Keratinocyte (primary cell): ENCODE measurements at regions not wholly inside any gene's neighbourhood (a gene's known extent, or its start where the extent isn't known, plus 50 kb on each side); places are given as distances from the start of the nearest gene placed in this dataset.

ENCODE experiments used
- DNase-seq: peaks from one replicate; pipeline ENCODE4 v3.0.0-alpha.2; 2011; ENCODE audit warnings: low read depth, missing footprints, low spot score
- FAIRE-seq: peaks from 2 replicates; lab custom pipeline; 2011; peaks lifted over from hg19 to GRCh38; lab: Jason Lieb, UNC
- H2AFZ ChIP-seq: 2 replicates; pipeline ENCODE4 v1.6.0; 2012; ENCODE audit warnings: low read length, control low read depth, inconsistent platforms; ENCODE audit not compliant: control insufficient read depth
- H3K27ac ChIP-seq: 2 replicates; pipeline ENCODE4 v1.5.1; 2011; ENCODE audit warnings: low read length; ENCODE audit not compliant: control insufficient read depth, insufficient read depth
- H3K27me3 ChIP-seq: 3 replicates; pipeline ENCODE4 v1.6.0; 2011; ENCODE audit warnings: low read length; ENCODE audit not compliant: control insufficient read depth, insufficient read depth; ENCODE audit errors: extremely low read depth
- H3K36me3 ChIP-seq, 2 experiments: 2 replicates in 1 of 2; 3 replicates in 1 of 2; pipeline ENCODE4 v1.5.1; 2011; ENCODE audit warnings: low read length in 2 of 2, mild to moderate bottlenecking in 1 of 2; ENCODE audit not compliant: control insufficient read depth in 2 of 2, insufficient read depth in 2 of 2; ENCODE audit errors: extremely low read depth in 1 of 2
- H3K4me1 ChIP-seq: 3 replicates; pipeline ENCODE4 v1.5.1; 2011; ENCODE audit warnings: low read length; ENCODE audit not compliant: control insufficient read depth, insufficient read depth; ENCODE audit errors: extremely low read depth
- H3K4me2 ChIP-seq: 3 replicates; pipeline ENCODE4 v1.6.0; 2011; ENCODE audit warnings: low read depth, low read length; ENCODE audit not compliant: control insufficient read depth, insufficient read depth; ENCODE audit errors: extremely low read depth
- H3K4me3 ChIP-seq, 3 experiments: fragments of 200-600 bp in 1 of 3; sonication (generic) in 1 of 3; 2 replicates in 2 of 3; 3 replicates in 1 of 3; pipeline ENCODE4 v1.5.1; 2011 to 2016; ENCODE audit warnings: low read length in 3 of 3, mild to moderate bottlenecking in 3 of 3, control low read depth in 2 of 3, inconsistent platforms in 1 of 3, low read depth in 1 of 3, mixed read lengths in 1 of 3, mixed run types in 1 of 3, moderate library complexity in 1 of 3; ENCODE audit not compliant: control insufficient read depth in 2 of 3, insufficient read depth in 2 of 3; ENCODE audit errors: extremely low read depth in 1 of 3
- H3K79me2 ChIP-seq: 2 replicates; pipeline ENCODE4 v1.6.0; 2012; ENCODE audit warnings: low read length; ENCODE audit not compliant: control insufficient read depth, insufficient read depth
- H3K9ac ChIP-seq: 3 replicates; pipeline ENCODE4 v1.6.0; 2011; ENCODE audit warnings: low read length; ENCODE audit not compliant: control insufficient read depth, insufficient read depth; ENCODE audit errors: extremely low read depth
- H3K9me1 ChIP-seq: 3 replicates; pipeline ENCODE4 v1.6.0; 2011; ENCODE audit warnings: low read length; ENCODE audit not compliant: control insufficient read depth, insufficient read depth; ENCODE audit errors: extremely low read depth
- H3K9me3 ChIP-seq: 2 replicates; pipeline ENCODE4 v1.5.1; 2012; ENCODE audit warnings: low read depth, low read length; ENCODE audit not compliant: control insufficient read depth
- H4K20me1 ChIP-seq: 3 replicates; pipeline ENCODE4 v1.6.0; 2011; ENCODE audit warnings: low read length; ENCODE audit not compliant: control insufficient read depth, insufficient read depth; ENCODE audit errors: extremely low read depth
- CTCF ChIP-seq, 3 experiments: IDR thresholded peaks in 1 of 3; conservative IDR thresholded peaks in 1 of 3; optimal IDR thresholded peaks in 1 of 3; 2 replicates in 2 of 3; 3 replicates in 1 of 3; pipeline versions ENCODE3 to v1.5.1; 2011; ENCODE audit warnings: low read length in 3 of 3, mild to moderate bottlenecking in 3 of 3, moderate library complexity in 2 of 3, control low read depth in 1 of 3, inconsistent platforms in 1 of 3; ENCODE audit not compliant: insufficient read depth in 2 of 3; ENCODE audit errors: extremely low read depth in 1 of 3
- EZH2 ChIP-seq: IDR thresholded peaks from one replicate; pipeline ENCODE4 v1.6.1; 2012; ENCODE audit warnings: inconsistent platforms, mild to moderate bottlenecking, low read length, moderate library complexity
- dilution Hi-C: fragments of 300-500 bp; cut with MboI; formaldehyde crosslinking; loops from one replicate; pipeline ENCODE4 v1.7.0; 2020; ENCODE audit warnings: low sequenced_read_pairs; ENCODE audit not compliant: extremely low pct_ligation_motif_present

DNA sequence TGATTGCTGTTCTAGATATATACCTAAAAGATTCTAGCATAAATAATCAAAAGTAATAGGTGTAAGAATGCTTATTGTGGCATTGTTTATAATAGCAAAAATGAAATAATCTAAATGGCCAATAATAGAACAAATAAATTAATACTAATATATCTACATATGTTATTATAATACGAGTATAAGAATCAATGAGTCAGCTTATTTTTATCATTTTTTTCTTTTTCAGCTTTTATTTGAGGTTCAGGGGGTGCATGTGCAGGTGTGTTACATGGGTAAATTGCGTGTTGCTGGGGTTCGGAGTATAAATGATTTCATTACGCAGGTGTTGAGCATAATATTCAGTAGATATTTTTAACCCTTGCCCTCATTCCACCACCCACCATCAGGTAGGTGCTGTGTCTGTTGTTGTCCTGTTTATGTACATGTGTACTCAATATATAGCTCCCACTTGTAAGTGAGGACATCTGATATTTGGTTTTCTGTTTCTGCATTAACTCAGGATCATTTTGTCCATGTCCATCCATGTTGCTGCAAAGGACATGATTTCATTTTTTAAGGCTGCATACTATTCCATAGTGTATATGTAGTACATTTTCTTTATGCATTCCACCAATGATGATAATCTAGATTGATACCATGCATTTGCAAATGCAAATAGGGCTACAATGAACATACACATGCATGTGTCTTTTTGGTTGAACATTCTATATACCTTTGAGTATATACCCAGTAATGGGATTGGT is 122.2 kb upstream of the GMNC start:
- DNase-seq: no peak
- no peak overlapping the region for H3K4me2 ChIP-seq
- no peaks in the 10 kb centered on the region for H3K9me1 ChIP-seq
- H3K9ac ChIP-seq: no peak overlapping the region
- H3K27ac ChIP-seq: no peak overlapping the region
- no peaks in the 10 kb centered on the region for H3K4me1 ChIP-seq
- no peaks in the 10 kb centered on the region for H3K79me2 ChIP-seq
- H3K36me3 ChIP-seq: no peaks in the 10 kb centered on the region
- dilution Hi-C loops: no loop called here
- FAIRE-seq: no peak
- no peaks in the 10 kb centered on the region for H4K20me1 ChIP-seq
- H3K9me3 ChIP-seq: no peaks in the 10 kb centered on the region
- no peak for TF ChIP-seq CTCF (optimal IDR thresholded peaks at IDR 0.05 in 1 of 3, IDR thresholded peaks at IDR 0.05 in 1 of 3, conservative IDR thresholded peaks at IDR 0.05 in 1 of 3; ENCODE audit: extremely low read depth in 1 of 3, insufficient read depth in 2 of 3, low read length in 3 of 3)
- TF ChIP-seq EZH2: no peak
- H3K4me3 ChIP-seq: no peak overlapping the region
- no peak overlapping the region for H2AFZ ChIP-seq
- H3K27me3 ChIP-seq: no peaks in the 10 kb centered on the region

GRCh38 chr3:190983875-190984274 is 121.4 kb upstream of the GMNC start:
- TF ChIP-seq EZH2 (no peak), CTCF (optimal IDR thresholded peaks at IDR 0.05 in 1 of 3, IDR thresholded peaks at IDR 0.05 in 1 of 3, conservative IDR thresholded peaks at IDR 0.05 in 1 of 3; ENCODE audit: extremely low read depth in 1 of 3, insufficient read depth in 2 of 3, low read length in 3 of 3) (no peak)
- Histone ChIP-seq H3K36me3 (no peaks in the 10 kb centered on the region), H3K4me3 (no peak overlapping the region), H3K9me3 (no peaks in the 10 kb centered on the region), H3K79me2 (no peaks in the 10 kb centered on the region), H4K20me1 (no peaks in the 10 kb centered on the region), H2AFZ (no peak overlapping the region), H3K4me2 (no peak overlapping the region), H3K27ac (no peak overlapping the region), H3K9ac (no peak overlapping the region), H3K27me3 (no peaks in the 10 kb centered on the region), H3K9me1 (no peaks in the 10 kb centered on the region), H3K4me1 (no peaks in the 10 kb centered on the region)
- DNase-seq (no peak), FAIRE-seq (no peak)
- dilution Hi-C loops: no loop called here
